ENCODE measurements at regions not wholly inside any gene's neighbourhood (a gene's known extent, or its start where the extent isn't known, plus 50 kb on each side); places are given as distances from the start of the nearest gene placed in this dataset.

- DNase-seq, result no peak
- intact Hi-C loops (cut with DNase I), result no loop called here
- 58 to 70% (median 62%) methylated on average over 7 of the region's 7 CpGs for WGBS, 4 donors
- Histone ChIP-seq H3K27me3 (no peaks in the 10 kb centered on the region), H3K4me3 (no peak overlapping the region), H3K27ac (no peak overlapping the region), H3K36me3 (replicated peaks in 1 of 2) (no peaks in the 10 kb centered on the region), H3K4me1 (replicated peaks in 1 of 2) (no peaks in the 10 kb centered on the region), H3K9me3 (replicated peaks in 1 of 3) (no peaks in the 10 kb centered on the region)
- TF ChIP-seq CTCF (IDR thresholded peaks at IDR 0.05) (no peak), POLR2A (IDR thresholded peaks at IDR 0.05) (no peak)
Observed at GRCh38 chr17:22441776-22442175, 749.5 kb downstream of the KCNJ18 start.

DNA sequence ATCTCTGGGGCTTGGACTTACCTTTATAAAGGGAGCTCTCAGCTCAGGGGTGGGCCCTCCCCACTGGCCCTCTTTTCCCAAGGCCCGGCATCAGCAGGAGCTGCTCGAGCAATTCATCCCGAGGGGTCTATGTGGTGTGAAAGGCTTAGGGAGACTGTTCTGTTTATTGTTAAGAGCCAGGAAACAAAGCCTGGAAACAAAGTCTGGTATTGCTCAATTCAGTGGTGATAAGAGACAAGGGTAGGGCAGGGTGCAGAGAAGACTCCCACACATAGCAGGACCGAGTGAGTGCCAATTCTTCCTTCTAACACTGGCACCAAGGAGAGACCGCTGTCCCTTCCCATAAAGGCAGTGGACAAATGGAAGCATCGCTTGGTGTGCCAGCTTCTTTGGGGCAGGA is 750.7 kb downstream of the KCNJ18 start:
- intact Hi-C loops (cut with DNase I), result no loop called here
- no peak overlapping the region for H3K4me3 ChIP-seq
- no peaks in the 10 kb centered on the region for H3K27me3 ChIP-seq
- DNase-seq, result no peak
- TF ChIP-seq POLR2A (IDR thresholded peaks at IDR 0.05), result no peak
- TF ChIP-seq CTCF (IDR thresholded peaks at IDR 0.05), result no peak
- H3K36me3 ChIP-seq (replicated peaks in 1 of 2), result no peaks in the 10 kb centered on the region
- no peaks in the 10 kb centered on the region for H3K9me3 ChIP-seq (replicated peaks in 1 of 3)
- no peaks in the 10 kb centered on the region for H3K4me1 ChIP-seq (replicated peaks in 1 of 2)
- H3K27ac ChIP-seq, result no peak overlapping the region
- WGBS, 4 donors, result 69 to 77% (median 71%) methylated on average over 5 to 6 of the region's 6 CpGs

DNA sequence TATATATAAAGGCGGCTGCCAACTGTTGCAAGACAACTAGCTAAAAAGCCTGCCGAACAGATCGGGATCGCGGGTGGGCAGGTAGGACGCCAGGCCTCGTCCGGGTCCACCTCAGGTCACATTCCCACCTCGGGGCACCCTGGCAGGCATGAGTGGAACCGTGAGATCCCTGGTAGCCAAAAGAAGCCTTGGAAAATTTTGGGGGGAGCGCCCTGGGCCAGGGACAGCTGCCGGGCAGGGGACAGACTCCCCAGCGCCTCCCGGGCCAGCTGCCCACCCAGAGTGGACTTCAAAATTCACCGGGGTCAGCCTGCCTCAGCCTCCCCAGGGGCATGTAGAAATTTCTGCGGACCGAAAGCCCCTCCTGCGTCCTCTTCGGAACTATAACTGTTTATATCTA is 760.9 kb downstream of the KCNJ18 start:
- Histone ChIP-seq H3K4me3 (no peak overlapping the region), H3K27ac (no peak overlapping the region), H3K36me3 (replicated peaks in 1 of 2) (no peaks in the 10 kb centered on the region), H3K9me3 (replicated peaks in 1 of 3) (no peaks in the 10 kb centered on the region), H3K4me1 (replicated peaks in 1 of 2) (no peaks in the 10 kb centered on the region), H3K27me3 (no peaks in the 10 kb centered on the region)
- intact Hi-C loops (cut with DNase I), result no loop called here
- no peak for DNase-seq
- TF ChIP-seq CTCF (IDR thresholded peaks at IDR 0.05) (no peak), POLR2A (IDR thresholded peaks at IDR 0.05) (no peak)
- 82 to 86% (median 84%) methylated on average over 17 to 19 of the region's 19 CpGs for WGBS, 4 donors

DNA sequence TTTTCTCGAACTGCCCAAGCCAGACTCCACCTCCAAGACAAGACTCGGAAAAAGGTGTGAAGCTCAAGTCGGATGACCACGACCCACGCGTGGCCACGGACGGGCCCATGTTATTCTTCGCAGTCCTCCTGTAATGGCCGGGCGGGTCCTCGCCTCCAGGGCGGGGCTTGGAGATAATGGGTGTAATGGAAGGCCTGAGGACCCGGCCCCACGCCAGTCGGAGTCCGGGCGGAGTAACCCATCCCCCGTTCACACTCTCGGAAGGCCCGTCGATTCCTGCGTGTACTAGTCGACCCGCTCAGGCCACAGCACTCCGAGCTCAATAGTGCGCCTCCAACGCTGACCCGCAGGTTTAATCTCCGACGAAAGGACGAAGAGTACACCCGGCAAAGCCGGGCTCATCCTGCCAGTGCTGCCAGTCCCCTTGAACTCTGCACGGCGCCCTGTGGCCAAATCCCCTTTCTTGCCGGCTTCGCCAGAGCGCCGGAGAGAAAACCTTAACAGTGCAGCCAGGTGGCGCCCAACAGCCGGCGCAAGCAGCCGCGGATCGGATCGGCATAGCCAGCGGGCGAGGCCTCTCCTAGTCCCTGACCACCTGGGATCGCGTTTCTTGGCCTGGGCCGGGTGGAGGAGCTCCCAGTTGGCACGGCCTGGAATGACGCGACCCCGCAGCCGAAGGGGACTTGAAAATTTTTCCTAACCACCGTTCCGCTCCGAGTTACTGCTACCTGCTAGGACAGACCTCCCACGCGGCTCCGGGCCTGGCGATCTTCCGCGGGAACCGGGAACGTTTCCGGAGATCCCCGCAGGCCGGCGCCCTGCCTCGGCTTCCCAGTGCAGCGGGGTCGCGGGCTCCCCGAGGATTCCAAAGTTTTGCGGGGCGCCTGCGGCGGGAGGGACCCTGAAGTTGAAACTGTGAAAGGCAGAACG is 762.0 kb downstream of the KCNJ18 start:
- H3K36me3 ChIP-seq (replicated peaks in 1 of 2), result no peaks in the 10 kb centered on the region
- H3K4me3 ChIP-seq, result no peak overlapping the region
- no peaks in the 10 kb centered on the region for H3K4me1 ChIP-seq (replicated peaks in 1 of 2)
- DNase-seq, result no peak
- intact Hi-C loops (cut with DNase I), result no loop called here
- H3K9me3 ChIP-seq (replicated peaks in 1 of 3), result no peaks in the 10 kb centered on the region
- 64 to 73% (median 70%) methylated on average over 51 to 82 of the region's 82 CpGs for WGBS, 4 donors
- TF ChIP-seq CTCF (IDR thresholded peaks at IDR 0.05) (no peak), POLR2A (IDR thresholded peaks at IDR 0.05) (no peak)
- H3K27me3 ChIP-seq, result no peaks in the 10 kb centered on the region
- no peak overlapping the region for H3K27ac ChIP-seq

Measured in adrenal gland (tissue), 9 donors.